Large intestine (tissue), 3 donors: ENCODE measurements at regions not wholly inside any gene's neighbourhood (a gene's known extent, or its start where the extent isn't known, plus 50 kb on each side); places are given as distances from the start of the nearest gene placed in this dataset.

Experiments used
- DNase-seq, 2 donors: peaks; one replicate each; pipeline versions ENCODE4 v3.0.0 to v3.0.0-alpha.2; 2013
- H3K27ac ChIP-seq: one replicate; pipeline ENCODE4 v1.5.1; 2013; ENCODE audit warnings: low read length
- H3K27me3 ChIP-seq: 2 replicates; pipeline ENCODE4 v1.6.1; 2013; ENCODE audit warnings: low read length; ENCODE audit not compliant: control insufficient read depth, insufficient read depth
- H3K36me3 ChIP-seq: 2 replicates; pipeline ENCODE4 v1.6.1; 2013; ENCODE audit warnings: low read length; ENCODE audit not compliant: control insufficient read depth, insufficient read depth
- H3K4me1 ChIP-seq: one replicate; pipeline ENCODE4 v1.6.1; 2013; ENCODE audit warnings: low read length; ENCODE audit not compliant: control insufficient read depth, insufficient read depth
- H3K4me3 ChIP-seq: one replicate; pipeline ENCODE4 v1.5.1; 2013; ENCODE audit warnings: low read length
- H3K9me3 ChIP-seq: one replicate; pipeline ENCODE4 v1.6.1; 2013; ENCODE audit warnings: mild to moderate bottlenecking, low read depth, low read length, moderate library complexity; ENCODE audit not compliant: control insufficient read depth
- WGBS: methylation state at CpG from one replicate; pipeline ENCODE4 v1.1.5; 2013; ENCODE audit warnings: low lambda C conversion rate; ENCODE audit not compliant: insufficient coverage; 5-methylcytosine and 5-hydroxymethylcytosine counted together

- peaks cover 6% of the 10 kb centered on the region for H3K27me3 ChIP-seq
- H3K4me3 ChIP-seq, result no peak overlapping the region
- no peaks in the 10 kb centered on the region for H3K9me3 ChIP-seq
- no CpG with 5 or more reads among the region's 2 CpGs for WGBS
- H3K27ac ChIP-seq, result no peak overlapping the region
- no peak for DNase-seq
- no peaks in the 10 kb centered on the region for H3K4me1 ChIP-seq
- H3K36me3 ChIP-seq, result no peaks in the 10 kb centered on the region
Observed at GRCh38 chr15:45784656-45785055, 149.8 kb downstream of the SQOR start.

GRCh38 chr15:45785897-45786296, 151.1 kb downstream of the SQOR start:
- Histone ChIP-seq H3K9me3 (no peaks in the 10 kb centered on the region), H3K27ac (no peak overlapping the region), H3K36me3 (no peaks in the 10 kb centered on the region), H3K27me3 (peaks cover 6% of the 10 kb centered on the region), H3K4me3 (no peak overlapping the region), H3K4me1 (no peaks in the 10 kb centered on the region)
- WGBS, result no CpG with 5 or more reads among the region's 2 CpGs
- no peak for DNase-seq

- no peak for DNase-seq
- no peaks in the 10 kb centered on the region for H3K36me3 ChIP-seq
- 24% methylated on average over 3 of the region's 4 CpGs for WGBS
- H3K9me3 ChIP-seq, result no peaks in the 10 kb centered on the region
- no peak overlapping the region for H3K27ac ChIP-seq
- H3K4me1 ChIP-seq, result peaks cover 4% of the 10 kb centered on the region
- no peak overlapping the region for H3K4me3 ChIP-seq
- H3K27me3 ChIP-seq, result no peaks in the 10 kb centered on the region
Observed at GRCh38 chr15:45790325-45790943, 155.6 kb downstream of the SQOR start.

GRCh38 chr15:45794304-45794703, 159.5 kb downstream of the SQOR start:
- DNase-seq, result no peak
- no peak overlapping the region for H3K27ac ChIP-seq
- no peak overlapping the region for H3K4me3 ChIP-seq
- H3K9me3 ChIP-seq, result no peaks in the 10 kb centered on the region
- H3K27me3 ChIP-seq, result no peaks in the 10 kb centered on the region
- peaks cover 4% of the 10 kb centered on the region for H3K4me1 ChIP-seq
- no peaks in the 10 kb centered on the region for H3K36me3 ChIP-seq

DNA sequence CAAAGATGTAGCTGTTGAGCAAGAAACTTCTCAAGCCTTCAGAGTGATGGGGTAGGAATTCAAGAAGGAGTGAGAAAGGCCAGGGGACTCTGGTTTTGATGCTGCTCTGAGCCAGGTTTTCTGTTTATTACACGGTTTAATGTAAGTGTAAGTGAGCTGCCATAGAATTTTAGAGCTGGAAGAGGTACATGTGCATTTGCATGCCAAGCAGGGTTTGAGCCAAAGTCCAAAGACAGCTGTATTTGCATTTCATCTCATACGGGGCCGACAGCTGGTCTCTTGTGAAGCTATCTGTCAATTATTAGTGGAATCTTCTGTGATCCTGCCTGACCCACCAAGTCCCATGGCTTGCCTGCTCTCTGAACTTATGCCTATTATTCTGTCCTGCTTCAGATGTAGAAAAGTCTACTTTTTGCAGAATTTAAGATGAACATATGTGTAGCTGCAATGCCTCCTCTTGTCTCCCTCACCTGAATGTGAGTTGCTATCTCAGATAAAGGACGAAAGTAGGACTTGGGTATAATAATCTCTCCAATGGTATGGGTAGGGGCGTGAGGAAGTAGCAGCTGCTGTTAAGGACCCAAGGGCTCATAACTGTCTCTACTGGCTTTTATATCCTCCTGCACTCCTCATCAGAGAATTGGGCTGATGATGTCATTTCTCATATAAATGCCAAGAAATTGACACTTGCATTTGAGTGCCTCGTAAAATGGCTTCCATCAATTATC, 160.0 kb downstream of the SQOR start:
- Histone ChIP-seq H3K27ac (no peak overlapping the region), H3K4me3 (no peak overlapping the region), H3K36me3 (no peaks in the 10 kb centered on the region), H3K27me3 (no peaks in the 10 kb centered on the region), H3K9me3 (no peaks in the 10 kb centered on the region), H3K4me1 (peaks cover 4% of the 10 kb centered on the region)
- DNase-seq, result peak; percentile 31 to 61
- 83% methylated on average over 1 of the region's 6 CpGs for WGBS

DNA sequence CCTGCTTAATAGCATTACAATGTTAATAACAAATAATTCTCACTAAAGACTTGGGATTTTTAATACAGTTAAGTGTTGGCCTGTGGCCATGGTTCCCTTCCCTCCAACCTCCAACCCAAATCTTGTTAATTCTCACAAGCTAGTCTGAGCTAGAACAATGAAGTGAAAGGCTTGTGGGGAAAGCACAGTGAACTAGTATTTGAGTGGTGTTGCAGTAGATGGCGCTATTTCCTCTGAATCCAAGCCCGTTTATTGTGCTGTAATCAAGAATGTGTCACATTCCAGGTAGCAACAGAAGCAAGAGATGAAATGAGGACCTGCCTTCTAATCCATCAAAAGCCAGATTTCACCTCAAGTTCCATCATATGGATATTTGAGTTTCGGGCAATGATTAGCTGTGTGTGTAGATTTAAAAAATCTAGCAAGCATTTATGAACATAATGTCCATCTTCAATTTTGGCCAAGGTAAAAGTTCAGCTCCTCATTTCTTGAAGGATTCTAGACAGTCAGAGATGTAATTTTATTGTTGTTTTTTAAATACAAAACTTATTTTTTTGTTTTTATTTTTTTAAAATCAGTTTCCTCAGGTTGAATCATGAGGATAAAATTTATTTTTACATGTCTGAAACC, 160.7 kb downstream of the SQOR start:
- H3K9me3 ChIP-seq, result no peaks in the 10 kb centered on the region
- no peak overlapping the region for H3K4me3 ChIP-seq
- peak; percentile 32 to 40 for DNase-seq
- no peaks in the 10 kb centered on the region for H3K36me3 ChIP-seq
- WGBS, result no CpG with 5 or more reads among the region's 3 CpGs
- peaks cover 4% of the 10 kb centered on the region for H3K4me1 ChIP-seq
- H3K27ac ChIP-seq, result no peak overlapping the region
- no peaks in the 10 kb centered on the region for H3K27me3 ChIP-seq

GRCh38 chr15:45796433-45796832, 161.6 kb downstream of the SQOR start:
- Histone ChIP-seq H3K36me3 (no peaks in the 10 kb centered on the region), H3K9me3 (no peaks in the 10 kb centered on the region), H3K27me3 (no peaks in the 10 kb centered on the region), H3K4me3 (no peak overlapping the region), H3K27ac (no peak overlapping the region), H3K4me1 (peaks cover 4% of the 10 kb centered on the region)
- no CpG with 5 or more reads among the region's 3 CpGs for WGBS
- peak; percentile 34 to 44 for DNase-seq

- no peak overlapping the region for H3K4me3 ChIP-seq
- peaks cover 4% of the 10 kb centered on the region for H3K4me1 ChIP-seq
Observed at GRCh38 chr15:45799508-45799907, 164.7 kb downstream of the SQOR start.

GRCh38 chr15:45801543-45801942, 166.7 kb downstream of the SQOR start:
- Histone ChIP-seq H3K27me3 (peaks cover 2% of the 10 kb centered on the region), H3K9me3 (no peaks in the 10 kb centered on the region), H3K27ac (no peak overlapping the region), H3K4me1 (no peaks in the 10 kb centered on the region), H3K36me3 (no peaks in the 10 kb centered on the region), H3K4me3 (no peak overlapping the region)
- DNase-seq, result no peak
- WGBS, result 90% methylated on average over 2 of the region's 4 CpGs

More at GRCh38 chr15:45799508-45799907, 164.7 kb downstream of the SQOR start:
- Histone ChIP-seq H3K27ac (no peak overlapping the region), H3K36me3 (no peaks in the 10 kb centered on the region), H3K9me3 (no peaks in the 10 kb centered on the region), H3K27me3 (peaks cover 2% of the 10 kb centered on the region)
- no peak for DNase-seq
- no CpG with 5 or more reads among the region's 3 CpGs for WGBS

DNA sequence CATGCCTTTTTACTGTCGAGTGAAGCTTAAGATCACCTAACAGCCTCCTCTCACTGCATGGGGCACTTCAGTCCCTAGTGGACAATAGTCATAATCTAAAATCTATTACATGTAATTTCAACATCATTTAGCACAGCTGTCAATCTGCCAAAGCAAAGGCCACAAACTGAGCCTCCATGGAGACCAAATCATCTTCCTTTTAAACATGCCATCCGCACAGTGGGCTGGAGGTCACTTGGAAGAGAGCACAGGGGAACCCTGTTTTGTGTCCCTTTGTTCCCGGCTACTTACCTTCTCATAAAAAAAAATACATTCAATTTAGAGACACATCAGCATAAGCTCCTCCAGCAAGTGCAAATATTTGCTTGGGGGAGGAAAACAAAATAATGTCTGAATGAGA, 167.3 kb downstream of the SQOR start:
- H3K4me3 ChIP-seq, result no peak overlapping the region
- peaks cover 2% of the 10 kb centered on the region for H3K27me3 ChIP-seq
- 40% methylated on average over 1 of the region's 3 CpGs for WGBS
- no peak overlapping the region for H3K27ac ChIP-seq
- H3K9me3 ChIP-seq, result no peaks in the 10 kb centered on the region
- H3K4me1 ChIP-seq, result no peaks in the 10 kb centered on the region
- DNase-seq, result no peak
- no peaks in the 10 kb centered on the region for H3K36me3 ChIP-seq
